ENCODE measurements at regions not wholly inside any gene's neighbourhood (a gene's known extent, or its start where the extent isn't known, plus 50 kb on each side); places are given as distances from the start of the nearest gene placed in this dataset.
"Not testable (repeated sequence)": the region's sequence is repeated elsewhere in the genome, so short reads cannot be mapped to it uniquely, and the experiment has no call there.

- FAIRE-seq: no peak
Measured at GRCh38 chr13:54004026-54004699, 975.5 kb downstream of the OLFM4 start.

GRCh38 chr13:54016542-54016941 lies 987.9 kb downstream of the OLFM4 start:
- no peak for FAIRE-seq

GRCh38 chr13:54018485-54018884 lies 989.9 kb downstream of the OLFM4 start:
- FAIRE-seq: no peak

DNA sequence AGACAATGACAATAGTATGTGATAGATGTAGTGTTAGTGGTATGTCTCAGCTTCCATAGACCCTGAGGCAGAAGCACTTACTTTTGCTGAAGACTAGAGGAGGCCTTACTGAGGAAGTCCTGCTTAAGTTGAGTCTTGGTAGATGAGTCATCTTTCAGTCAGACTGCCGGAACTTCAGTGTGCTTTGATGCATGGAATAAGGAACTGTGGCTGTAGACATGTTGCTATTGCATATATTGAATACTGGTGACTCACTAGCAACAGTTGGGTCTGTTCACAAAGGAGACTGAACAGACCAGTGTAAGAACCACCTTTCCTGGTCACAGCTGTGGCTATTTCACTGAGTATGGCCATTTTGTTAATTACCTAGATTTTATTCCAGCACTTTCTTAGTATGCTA lies 1000.6 kb downstream of the OLFM4 start:
- no peak for FAIRE-seq

DNA sequence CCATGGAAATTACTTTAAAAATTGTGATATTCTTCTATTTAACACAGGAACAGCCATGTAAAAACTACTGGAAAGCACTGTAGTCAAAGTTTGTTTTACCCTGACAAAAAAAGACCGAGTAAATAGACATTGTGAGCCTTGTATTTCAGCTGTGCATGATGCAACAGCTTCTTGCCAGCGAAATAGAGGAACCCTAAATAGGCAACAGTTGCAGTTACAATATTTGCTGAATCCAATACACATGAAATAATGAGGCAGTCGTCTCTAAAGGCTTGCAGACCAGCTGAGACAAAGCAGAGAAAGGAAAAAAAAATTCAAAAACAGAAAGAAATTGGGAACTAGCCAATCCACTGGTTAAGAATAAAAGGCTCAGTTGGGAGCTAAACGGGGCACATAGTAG lies 1001.1 kb downstream of the OLFM4 start:
- FAIRE-seq: no peak

DNA sequence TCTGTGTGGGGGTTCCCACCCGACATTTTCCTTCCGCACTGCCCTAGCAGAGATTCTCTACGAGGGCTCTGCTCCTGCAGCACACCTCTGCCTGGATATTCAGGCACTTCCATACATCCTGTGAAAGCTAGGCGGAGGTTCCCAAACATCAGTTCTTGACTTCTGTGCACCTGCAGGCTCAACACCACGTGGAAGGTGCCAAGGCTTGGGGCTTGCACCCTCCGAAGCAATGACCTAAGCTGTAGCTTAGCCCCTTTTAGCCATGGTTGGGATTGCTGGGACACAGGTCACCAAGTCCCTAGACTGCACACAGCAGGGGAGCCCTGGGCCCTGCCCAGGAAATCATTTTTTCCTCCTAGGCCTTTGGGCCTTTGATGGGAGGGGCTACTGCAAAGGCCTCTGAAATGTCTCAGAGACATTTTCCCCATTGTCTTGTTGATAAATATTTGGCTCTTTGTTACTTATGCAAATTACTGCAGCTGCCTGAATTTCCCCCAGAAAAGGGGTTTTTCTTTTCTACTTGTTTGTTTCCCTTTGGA lies 1004.8 kb downstream of the OLFM4 start:
- FAIRE-seq: no peak

GRCh38 chr13:54034047-54034446 lies 1005.4 kb downstream of the OLFM4 start:
- no peak for FAIRE-seq

DNA sequence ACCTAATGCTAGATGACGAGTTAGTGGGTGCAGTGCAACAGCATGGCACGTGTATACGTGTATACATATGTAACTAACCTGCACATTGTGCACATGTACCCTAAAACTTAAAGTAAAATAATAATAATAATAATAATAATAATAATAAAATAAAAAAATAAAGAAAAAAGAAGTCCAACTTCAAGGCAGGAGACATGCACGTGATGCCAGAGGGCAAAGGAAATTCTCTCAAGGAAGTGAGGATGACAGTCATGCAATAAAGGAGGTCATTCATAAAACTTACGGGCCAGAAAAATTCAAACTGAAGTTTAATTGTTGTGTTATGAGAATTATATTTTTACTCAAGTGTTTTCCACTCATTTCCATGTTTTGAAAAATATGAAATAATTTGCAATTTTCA lies 1028.8 kb downstream of the OLFM4 start:
- not testable (repeated sequence) for FAIRE-seq

- FAIRE-seq: not testable (repeated sequence)
Measured at GRCh38 chr13:54069958-54070357, 1041.3 kb downstream of the OLFM4 start.

DNA sequence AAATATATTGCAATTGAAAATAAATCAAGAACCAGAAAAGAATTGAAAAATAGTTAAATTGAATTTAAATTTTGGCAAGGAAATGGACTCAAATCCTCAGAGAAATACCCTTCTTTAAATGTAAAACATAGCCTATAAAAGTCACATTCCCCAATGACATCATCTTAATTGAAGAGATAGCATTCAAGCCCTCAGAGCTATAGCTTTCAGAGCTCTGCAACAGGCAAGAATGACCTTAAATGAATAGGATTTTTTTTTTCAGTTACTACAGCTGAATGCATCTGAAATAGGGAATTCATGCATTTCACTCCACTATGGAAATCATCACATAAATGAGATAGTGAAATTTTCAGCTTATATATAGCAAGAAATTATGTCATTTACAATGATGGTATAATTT lies 1049.0 kb downstream of the OLFM4 start:
- FAIRE-seq: no peak

DNA sequence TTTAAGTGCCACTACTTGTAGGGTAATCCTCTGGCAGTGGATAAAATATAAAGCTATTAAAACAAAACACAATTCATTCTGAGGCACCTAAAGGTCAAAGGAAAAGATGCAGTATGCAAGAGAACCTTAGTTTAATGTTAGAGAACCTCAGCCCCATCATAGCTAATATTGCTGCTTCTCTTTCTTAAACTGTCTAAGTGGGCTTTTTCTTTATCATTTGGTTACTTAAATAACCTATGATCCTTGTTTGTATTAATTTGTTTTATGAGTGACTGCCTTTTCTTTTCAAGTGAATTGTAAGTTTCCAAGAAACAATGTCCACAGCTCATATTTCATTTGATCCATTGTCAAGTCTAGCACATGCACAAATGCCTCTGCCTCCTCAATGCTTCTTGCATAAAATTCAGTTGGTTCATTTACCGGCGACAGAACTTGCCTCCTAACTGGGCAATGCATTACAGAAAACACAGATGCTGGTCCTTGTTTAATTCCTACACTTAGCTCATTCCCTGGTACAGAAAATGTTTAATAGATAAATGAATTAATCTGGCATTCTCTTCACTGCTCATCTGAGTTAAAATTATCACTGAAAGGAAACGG lies 1049.8 kb downstream of the OLFM4 start:
- no peak for FAIRE-seq

- not testable (repeated sequence) for FAIRE-seq
Measured at GRCh38 chr13:54082309-54082708, 1053.7 kb downstream of the OLFM4 start.

GRCh38 chr13:54091884-54092283 lies 1063.3 kb downstream of the OLFM4 start:
- no peak for FAIRE-seq

- no peak for FAIRE-seq
Measured at GRCh38 chr13:54092686-54093085, 1064.1 kb downstream of the OLFM4 start.

- no peak for FAIRE-seq
Measured at GRCh38 chr13:54110597-54110996, 1082.0 kb downstream of the OLFM4 start.

DNA sequence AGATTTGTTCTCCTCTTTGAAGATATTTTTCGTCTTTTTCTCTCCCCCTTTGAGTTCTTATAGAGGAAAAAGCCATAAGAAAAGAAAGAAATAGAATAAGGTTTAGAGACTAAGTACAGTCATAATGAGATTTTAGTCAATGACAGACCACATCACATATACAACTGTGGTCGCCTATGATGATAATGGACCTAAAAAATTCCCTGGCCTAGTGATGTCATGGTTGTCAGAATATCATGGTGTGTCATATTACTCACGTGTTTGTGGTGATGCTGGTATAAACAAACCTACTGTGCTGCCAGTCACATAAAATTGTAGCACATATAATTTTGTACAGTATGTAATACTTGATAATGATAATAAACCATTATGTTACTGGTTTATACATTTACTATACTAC lies 1096.1 kb downstream of the OLFM4 start:
- FAIRE-seq: no peak

- FAIRE-seq: not testable (repeated sequence)
Measured at GRCh38 chr13:54130931-54131330, 1102.3 kb downstream of the OLFM4 start.

GRCh38 chr13:54131433-54131832 lies 1102.8 kb downstream of the OLFM4 start:
- FAIRE-seq: not testable (repeated sequence)

DNA sequence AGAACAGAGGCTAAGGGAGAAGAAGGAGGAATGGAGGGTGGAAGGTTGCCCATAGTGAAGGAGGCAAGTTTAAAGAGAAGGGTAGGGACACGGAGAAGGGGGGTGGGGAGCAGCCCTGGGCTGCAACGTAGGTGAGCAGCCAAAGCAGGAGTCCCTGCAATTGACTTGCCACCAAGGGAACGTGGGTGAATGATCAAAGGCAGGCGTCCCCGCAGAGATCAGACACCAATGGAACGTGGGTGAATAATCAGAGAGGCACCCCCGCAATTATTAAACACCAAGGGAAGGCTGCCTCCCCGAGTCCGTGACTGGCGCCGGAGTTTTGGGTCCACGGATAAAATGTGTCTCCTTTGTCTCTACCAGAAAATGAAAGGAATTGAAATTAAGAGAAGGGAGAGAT lies 1103.5 kb downstream of the OLFM4 start:
- FAIRE-seq: not testable (repeated sequence)

DNA sequence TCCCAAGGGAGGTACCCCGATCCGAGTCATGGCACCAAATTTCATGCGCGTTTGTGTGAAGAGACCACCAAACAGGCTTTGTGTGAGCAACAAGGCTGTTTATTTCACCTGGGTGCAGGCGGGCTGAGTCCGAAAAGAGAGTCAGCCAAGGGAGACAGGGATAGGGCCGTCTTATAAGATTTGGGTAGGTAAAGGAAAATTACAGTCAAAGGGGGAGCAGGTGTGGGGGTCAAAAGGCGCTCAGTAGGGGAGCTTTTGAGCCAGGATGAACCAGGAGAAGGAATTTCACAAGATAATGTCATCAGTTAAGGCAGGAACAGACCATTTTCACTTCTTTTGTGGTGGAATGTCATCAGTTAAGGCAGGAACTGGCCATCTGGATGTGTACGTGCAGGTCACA lies 1104.1 kb downstream of the OLFM4 start:
- FAIRE-seq: not testable (repeated sequence)

GRCh38 chr13:54133746-54134145 lies 1105.1 kb downstream of the OLFM4 start:
- no peak for FAIRE-seq

- FAIRE-seq: no peak
Measured at GRCh38 chr13:54144828-54145227, 1116.2 kb downstream of the OLFM4 start.

DNA sequence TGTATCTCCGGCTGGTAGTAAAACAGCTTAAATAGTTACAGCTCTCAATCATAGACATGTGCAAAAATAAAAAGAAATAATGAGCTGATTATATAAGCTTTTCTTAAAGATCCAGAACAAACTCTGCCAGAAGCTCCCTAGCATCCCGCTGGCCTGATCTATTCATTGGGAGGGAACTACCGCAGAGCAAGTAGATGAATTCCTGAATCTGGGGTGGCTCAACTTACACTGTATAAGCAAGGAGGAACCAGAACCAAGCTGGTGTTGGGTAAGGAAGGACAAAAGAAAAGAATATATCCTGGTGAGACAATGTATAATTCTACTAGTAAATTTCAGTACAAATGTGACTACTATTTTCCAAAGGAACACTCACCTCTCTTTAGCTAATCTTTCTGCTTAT lies 1122.2 kb downstream of the OLFM4 start:
- FAIRE-seq: no peak

- no peak for FAIRE-seq
Measured at GRCh38 chr13:54162069-54162468, 1133.5 kb downstream of the OLFM4 start.

Measured in colon (tissue), 2 donors.